HG03045 (cell line): ENCODE measurements at regions not wholly inside any gene's neighbourhood (a gene's known extent, or its start where the extent isn't known, plus 50 kb on each side); places are given as distances from the start of the nearest gene placed in this dataset.

ENCODE experiments used
- ATAC-seq: cut with Tn5 transposase; IDR thresholded peaks from one replicate; pipeline ENCODE4 v1.9.1; 2021; ENCODE audit warnings: mild to moderate bottlenecking, moderate library complexity; ENCODE audit not compliant: unreplicated experiment

DNA sequence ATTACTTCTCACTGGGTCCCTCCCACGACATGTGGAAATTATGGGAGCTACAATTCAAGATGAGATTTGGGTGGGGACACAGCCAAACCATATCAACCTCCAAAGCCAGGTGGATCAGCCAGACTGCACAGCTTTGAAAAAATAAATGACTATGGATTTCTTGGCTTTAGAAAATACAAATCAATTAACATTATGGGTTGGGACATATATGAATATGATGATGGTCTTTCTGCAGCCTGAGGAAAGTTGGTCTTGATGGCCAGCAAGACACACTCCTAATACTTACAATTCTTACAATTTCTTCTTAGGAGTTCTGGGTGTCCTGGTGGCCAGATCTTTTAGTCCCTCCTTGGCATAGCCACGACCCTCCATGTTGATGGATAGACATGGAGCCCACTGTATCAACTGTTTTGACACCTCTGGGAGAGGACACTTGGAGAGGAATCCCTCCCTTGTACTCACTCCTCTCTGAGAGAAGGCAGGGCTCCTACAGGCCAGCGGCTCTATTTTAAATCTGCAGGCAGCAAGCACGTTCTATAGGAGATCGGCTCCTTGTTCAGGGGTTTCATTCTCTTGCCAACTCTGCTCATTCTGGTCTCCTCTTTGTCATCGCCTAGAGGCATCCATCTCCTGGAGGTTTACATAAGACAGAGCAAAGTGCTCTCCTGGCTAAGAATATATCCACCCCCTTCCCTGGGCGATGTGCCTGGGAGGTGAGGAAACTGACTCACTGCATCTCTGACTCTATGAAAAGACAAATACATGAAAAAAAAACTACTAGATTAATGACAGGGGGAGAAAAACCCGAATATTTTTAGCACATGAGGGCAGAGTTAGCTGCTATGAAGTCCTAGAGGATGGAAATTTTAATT, 145.9 kb downstream of the CARTPT start:
- ATAC-seq = no peak

DNA sequence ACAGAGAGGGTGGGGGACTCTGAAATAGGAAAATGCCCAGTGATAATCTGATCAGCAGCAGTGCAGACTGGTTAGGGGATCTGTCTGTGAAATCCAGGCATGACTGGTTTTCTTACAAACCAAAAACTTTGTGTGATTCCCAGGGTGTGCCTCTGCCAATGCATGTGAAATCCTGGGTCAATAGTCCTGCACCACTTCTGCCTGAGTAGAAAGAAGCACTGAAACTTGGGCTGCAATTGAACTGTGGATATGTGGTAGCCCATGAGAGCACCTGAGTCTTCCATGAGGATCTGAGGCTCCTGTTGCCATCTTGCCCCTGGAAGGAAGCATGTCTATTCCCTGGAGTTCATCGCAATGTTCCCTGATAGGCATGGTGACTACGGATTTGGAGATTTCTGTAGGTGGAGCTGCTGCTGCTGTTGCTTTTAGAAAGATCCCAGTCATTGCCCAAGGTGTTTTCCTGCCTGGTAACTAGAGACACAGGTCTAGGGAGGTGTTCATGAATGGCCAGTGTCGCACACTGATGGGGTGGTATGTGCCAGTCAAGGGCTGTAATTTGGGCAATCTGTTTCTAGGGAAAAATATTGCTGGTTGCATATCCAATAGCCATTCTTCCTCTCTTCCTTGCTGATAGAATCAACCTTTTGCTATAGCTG, 146.7 kb downstream of the CARTPT start:
- ATAC-seq = no peak

DNA sequence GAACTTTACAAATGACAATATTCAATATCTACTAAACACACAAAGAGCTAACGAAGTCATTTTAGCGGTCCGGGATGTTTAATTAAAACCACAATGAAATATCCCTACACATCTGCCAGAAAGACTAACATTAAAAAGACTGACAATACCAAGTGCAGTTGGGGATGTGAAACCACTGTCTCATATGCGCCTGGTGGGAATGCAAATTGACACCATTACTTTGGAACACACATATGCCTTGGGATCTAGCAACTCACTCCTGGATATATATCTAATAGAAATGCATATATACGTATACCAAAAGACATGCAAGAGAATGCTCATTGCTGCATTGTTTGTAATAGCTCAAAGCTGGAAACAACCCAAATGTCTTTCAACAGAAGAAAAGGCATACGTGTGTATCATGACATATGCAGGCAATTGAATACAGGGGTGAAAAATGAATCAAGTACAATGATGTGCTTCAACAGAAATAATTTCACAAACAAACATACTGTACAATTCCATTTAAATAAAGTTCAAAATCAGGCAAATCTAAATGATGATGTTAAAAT, 153.3 kb downstream of the CARTPT start:
- no peak for ATAC-seq

DNA sequence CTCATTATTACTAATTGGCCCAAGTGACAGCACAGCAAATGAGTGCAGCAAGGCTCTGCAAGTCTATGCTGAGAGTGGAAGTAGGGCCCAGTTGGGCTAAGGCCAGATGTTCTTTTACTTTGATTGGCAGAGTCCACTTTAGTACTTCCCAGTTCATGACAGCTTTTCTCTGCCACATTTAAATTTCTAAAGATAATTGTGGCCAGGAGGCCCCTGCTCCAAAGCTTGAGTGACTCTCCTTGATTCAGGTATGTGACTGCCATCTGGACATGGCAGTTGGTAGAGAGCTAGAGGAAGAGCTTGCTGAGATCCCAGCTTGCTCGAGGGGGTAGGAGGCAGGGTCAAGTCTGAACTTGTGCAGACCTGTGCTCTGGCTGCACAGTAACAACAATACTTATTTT, 154.1 kb downstream of the CARTPT start:
- no peak for ATAC-seq

DNA sequence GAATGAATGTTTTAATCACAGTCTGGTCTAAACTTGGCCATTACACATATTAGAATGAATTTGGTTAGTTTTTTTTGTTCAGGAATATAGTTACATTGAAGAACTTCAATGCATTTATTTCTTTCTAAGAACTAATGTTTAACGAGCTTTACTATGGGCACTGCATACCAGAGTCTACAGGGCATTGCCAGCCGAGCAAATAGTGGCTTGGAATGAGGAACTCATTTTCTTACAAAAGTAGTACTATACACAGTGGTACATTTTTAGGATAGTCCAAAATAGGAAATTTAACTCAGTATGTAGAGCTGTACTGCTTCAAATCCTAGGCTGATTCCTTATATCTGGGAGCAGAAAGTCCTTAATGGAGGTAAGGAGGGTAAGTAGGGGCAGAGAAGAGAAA, 155.4 kb downstream of the CARTPT start:
- ATAC-seq = no peak

DNA sequence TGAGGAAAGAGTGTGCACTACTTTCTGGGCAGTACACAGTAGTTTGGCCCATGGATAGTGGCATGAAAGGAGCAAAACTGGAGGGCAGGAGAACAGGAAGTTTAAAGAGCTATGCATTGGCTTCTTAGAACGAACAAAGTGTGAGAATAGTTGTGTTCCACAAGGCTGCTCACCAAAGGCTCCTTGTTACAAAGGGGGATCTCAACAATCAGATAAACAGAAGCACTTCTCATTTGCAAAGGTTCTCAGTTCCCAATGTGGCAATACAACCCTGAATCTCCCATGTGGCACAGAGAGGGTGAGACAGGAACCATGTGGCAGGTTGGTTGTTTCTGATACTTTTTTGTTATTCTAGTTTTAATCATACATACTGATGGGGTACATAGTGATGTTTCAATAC, 158.4 kb downstream of the CARTPT start:
- ATAC-seq = no peak

DNA sequence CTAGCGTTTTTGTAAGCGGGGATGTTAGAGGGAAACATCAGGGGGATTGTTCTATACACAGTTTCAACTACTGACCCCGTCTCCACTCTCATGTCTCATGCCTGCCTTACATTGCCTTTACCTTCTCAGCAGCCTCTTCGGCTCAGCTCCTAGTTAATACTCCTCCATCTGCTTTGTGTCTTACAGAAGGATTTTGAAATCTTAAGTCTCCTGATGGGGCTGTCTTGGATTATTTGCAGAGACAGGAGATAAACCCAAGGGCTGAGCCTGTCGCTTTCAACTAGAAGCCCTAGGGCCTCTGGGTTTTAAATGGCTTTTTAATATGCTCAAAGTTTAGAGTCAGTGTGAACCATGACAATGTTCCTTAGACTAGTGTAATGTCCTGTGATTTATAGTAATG, 161.5 kb downstream of the CARTPT start:
- ATAC-seq = no peak

DNA sequence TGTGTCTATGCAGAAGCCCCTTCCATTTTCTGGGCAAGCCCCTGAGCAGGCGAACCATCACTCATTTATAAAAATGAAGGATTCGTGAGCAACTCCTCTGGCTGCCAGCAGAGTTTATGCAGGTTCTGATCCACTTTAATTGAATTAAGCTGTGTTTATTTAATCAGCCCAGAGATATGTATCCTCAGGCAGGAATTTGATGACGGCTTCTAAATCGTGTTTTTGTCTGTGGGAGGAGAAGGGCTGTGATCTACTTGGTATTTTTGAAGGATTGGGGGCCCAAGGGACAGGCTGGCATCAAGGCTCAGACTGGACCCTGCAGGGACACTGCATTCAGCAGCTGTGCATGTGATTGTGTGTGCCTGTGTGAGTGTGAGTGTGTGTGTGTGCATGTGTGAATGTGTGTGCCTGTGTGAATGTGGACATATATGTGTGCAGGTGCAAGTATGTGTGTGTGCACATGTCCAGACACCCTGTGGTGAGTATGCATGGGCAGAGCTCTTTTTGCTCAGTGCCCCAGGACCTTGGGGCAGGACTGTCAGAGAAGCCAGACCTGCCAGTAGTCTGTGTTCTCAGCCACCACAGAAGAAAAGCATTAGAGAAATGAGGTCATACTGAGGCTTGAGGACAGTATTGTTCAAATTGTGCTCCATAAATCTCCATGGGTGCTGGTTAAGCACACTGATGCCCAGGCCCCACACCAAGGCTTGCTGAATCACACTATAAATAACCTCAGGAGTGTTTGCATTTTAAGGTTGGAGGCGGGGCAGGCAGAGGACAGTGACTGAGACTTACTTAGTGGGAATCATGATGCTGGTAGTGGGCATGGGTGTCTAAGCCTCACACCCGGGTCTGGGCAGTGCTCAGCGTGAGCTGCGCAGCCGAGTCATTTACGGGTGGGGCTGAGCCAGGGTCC, 164.0 kb downstream of the CARTPT start:
- no peak for ATAC-seq

DNA sequence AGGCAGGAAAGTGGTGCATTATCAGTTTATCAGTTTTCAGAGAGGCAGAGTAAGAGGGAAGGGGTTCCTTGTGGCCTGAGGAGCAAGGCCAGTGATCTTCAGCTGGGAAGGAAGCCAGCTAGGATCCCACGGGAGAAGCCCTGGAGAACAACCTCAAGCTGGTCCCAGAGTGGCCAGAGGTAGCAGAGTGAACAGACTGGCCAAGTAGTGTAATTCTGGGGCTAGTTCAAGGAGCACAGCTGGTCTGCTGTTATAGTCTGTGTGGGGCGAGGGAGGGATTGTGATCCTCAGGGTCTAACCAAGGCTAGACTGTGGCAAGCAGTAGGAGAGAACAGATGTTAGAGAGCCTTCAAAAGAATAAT, 164.6 kb downstream of the CARTPT start:
- ATAC-seq = no peak

DNA sequence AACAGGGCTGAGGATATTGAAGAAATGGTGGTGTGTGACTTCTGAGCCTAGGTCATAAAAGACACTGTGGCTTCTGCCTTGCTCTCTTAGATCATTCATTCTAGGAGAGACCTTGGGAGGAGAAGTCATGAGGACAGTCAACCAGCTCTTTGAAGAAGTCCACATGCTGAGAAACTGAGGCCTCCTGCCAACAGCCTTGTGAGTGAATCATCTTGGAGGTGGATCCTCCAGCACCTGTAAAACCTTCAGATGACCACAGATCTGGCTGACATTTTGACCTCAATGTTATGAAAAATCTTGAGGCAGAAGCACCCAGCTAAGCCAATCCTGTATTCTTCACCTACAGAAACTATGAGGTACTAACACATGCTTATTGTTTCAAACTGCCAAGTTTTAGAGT, 165.9 kb downstream of the CARTPT start:
- ATAC-seq = no peak

DNA sequence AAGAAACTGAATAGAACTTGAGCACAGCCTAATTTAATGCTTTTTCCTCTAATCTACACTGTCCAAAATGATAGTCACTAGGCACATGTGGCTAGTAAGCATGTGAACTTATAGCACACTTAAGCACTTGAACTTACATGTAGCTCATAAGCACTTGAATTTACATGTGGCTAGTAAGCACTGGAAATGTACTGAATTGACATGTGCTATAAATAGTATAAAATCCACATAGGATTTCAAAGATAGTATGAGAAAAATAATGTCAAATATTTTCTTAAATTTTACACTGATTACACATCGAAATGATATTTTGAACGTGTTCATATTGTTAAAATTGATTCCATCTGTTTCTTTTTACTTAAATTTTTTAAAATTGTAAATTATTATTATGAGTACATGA, 167.3 kb downstream of the CARTPT start:
- ATAC-seq = no peak

DNA sequence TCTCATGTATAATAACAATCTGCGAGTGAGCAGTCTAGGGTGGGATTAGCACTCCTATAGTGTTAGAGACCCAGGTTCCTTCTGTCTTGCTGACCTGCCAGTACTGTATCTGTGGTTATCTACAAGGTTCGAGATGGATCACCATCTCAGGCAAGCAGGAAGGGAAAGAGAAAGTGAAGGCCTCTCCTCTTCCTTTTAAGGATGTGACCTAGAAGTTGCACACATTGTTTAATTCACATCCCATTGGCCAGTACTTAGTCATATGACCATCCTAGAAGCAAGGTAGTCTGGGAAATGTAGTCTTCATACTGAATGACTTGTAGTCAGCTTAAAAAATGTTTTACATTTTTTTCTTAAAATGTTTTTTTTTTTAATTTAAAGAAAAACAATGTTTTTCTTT, 168.6 kb downstream of the CARTPT start:
- ATAC-seq = peak; percentile 92

DNA sequence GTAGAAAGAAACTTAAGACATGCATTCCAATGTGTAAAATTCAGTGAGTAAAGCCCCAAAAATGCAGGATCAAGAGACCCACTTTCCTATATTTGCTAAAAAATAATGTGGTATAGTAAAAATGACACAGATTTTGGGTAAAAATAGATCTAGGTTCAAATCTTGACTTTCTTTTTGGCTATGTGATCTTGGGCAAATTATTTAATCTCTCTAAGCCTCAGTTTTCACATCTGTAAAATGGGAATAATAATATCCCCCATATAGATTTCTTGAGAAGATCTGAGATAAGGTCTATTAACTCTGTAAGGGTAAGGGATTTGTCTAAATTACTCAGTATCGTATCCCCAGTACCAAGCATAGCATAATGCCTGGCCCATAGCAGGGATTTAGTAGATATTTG, 172.3 kb downstream of the CARTPT start:
- ATAC-seq = no peak

DNA sequence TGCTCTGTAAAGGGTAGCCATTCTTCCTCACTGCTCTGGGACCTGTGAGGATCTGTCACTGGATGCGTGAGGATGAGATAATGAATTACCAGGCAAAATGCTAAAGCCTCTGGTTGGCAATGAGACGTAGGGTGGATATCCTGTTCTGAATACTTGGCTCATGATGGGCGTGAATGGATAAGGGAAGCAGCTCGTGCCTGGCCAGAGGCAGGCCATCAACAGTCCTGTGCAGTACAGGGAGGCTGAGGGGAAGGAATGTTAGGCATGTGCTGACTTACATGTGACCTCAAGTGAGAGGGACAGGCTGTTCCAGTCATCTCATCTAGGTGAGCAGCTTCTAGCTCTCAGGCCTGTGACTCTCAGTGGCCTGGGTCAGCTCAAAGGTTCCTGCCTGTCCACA, 172.8 kb downstream of the CARTPT start:
- no peak for ATAC-seq

DNA sequence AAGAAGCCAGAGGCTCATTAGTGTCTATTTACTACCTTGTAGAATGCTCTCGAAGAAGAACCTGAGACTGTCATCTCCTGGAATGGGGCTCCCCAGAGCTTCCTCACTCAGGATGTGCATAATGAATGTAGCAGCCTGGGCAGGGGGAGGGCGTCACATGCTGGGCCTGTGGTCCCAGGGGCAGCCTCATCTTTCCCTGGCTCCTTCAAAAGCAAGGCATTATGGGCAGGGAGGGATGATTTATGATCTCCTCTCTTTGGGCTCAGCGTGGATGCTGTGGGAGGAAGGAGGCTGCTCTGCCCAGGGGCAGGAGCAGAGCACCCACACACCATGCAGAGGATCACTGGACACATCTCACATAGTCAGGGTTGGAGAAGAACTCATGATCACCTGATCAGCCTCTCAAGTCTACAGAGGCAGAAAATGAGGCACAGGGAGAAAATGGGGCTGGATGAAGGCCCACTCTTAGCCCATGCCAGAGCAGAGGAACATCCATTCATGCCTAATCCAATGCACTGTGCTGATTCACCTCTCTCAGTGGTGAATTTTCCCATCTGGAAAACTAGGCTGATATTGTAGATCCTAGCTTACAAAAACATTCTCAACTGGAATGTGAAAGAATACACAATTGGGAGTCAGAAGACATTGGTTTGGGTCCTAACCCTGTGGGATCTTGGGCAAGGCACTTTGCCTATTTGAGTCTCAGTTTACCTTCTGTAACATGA, 173.7 kb downstream of the CARTPT start:
- no peak for ATAC-seq

DNA sequence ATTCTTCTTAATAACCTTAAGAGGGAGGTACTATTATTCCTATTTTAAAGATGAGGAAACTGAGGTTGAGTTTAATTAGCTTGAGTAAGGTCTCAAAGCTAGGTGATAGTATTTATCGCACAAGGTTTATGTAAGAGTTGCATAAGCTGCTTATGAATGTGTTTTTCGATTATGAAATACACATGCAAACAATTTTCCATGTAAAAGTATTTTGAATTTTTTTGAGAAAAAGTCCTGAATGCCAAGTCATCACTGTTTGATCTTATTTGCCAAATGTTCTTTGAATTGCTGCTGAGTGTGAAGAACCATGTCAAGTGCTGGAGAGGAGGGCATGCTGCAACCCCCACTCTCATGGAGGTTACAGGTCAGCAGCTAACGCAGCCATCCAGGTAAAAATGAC, 174.4 kb downstream of the CARTPT start:
- no peak for ATAC-seq

DNA sequence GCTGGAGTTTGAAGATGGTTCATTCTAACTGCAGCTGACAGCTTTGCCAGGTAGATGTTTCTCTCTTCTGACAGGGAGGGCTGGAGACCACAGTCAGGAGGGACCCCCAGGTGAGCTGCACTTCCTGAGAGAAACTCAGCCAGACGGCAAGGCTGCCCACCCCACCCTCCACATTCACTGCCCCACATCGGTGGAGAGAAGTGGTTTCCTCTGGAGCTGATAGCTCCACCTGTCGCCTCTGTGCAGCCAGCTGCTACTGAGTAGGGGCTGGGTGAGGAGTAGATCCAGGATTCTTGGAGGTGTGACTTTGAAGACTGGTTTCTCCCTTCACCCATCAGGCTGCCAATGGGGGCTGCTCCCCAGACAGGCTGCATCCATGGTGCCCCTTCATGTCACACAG, 175.0 kb downstream of the CARTPT start:
- ATAC-seq = no peak

DNA sequence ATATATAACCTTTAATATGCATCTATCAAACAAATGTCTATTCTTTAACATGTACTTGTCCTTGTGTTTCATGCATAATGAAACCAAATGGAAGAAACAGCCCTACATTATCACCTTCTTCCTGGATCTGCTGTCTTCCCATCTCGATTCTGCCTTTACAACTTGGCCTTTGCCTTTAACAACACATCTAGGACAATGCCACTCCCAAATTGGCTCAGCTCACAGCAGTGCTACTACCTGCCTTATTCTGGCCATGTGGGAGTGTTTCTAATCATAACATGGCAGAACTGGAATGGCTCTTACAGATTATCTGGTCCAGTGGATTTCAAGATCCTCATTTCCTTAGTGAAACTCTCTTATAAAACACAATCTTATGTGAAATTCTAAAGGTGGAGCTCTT, 176.5 kb downstream of the CARTPT start:
- ATAC-seq = no peak

DNA sequence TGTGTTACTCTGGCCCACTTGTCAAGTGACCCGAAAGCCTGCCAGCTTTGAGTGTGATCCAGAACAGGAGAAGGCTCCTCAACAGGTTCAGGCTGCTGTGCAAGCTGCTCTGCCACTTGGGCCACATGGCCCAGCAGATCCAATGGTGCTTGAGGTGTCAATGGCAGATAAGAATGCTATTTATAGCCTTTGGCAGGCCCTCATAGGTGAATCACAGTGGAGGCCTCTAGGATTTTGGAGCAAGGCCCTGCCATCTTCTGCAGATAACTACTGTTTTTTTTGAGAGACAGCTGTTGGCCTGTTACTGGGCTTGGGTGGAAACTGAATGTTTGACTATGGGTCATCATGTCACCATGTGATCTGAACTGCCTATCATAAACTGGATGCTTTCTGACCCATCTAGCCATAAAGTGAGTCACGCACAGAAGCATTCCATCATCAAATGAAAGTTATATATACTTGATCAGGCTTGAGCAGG, 180.8 kb downstream of the CARTPT start:
- no peak for ATAC-seq

DNA sequence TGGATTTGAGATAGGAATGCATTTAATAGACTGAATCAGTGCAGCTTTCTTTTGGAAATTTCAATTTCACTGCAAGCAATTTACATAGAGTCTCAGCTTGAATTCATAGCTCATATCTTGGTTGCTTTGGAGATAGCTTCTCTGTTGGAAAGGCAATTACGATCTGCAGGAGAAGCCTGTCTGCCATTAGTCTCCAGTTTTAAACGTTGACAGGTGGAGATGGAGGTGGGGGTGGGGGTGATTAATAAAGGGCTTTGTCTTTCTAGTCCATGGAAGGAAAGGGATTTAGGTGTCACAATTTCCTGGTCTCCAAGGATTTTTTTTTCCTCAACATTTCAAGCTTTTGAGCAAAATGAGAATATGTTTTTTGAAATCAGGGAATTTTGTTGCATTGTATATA, 184.7 kb downstream of the CARTPT start:
- no peak for ATAC-seq

DNA sequence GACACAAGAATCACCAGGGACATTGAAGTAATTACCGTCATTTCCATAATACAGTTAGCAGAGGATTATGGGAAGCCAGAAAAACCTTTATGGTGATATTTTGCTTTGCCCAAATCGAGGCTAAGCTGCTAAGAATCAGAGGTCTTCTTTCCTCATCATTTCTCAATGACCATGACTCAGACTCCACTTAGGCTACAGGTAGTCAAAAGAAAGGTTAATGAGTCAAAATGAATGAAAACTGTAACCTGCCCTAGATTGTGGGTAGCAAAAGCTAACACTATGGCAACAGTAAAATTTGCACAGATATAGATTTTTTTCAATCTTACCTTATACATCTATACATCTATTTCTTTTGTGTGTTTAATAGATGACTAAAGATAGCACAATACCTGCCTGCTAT, 185.8 kb downstream of the CARTPT start:
- no peak for ATAC-seq
